ENCODE measurements at regions not wholly inside any gene's neighbourhood (a gene's known extent, or its start where the extent isn't known, plus 50 kb on each side); places are given as distances from the start of the nearest gene placed in this dataset.
A peak's percentile ranks its signal among the peaks of the same experiment; 100 is the strongest.

GRCh38 chr12:15033029-15033428 is 60.2 kb downstream of the PDE6H start:
- intact Hi-C loops (cut with DNase I): no loop called here
- DNase-seq (ENCODE audit: low spot score): no peak

- DNase-seq (ENCODE audit: low spot score): no peak
- intact Hi-C loops (cut with DNase I): no loop called here
These were observed 60.8 kb downstream of the PDE6H start for GRCh38 chr12:15033641-15034040.

GRCh38 chr12:15035185-15035584 is 62.3 kb downstream of the PDE6H start:
- no peak for DNase-seq (ENCODE audit: low spot score)
- intact Hi-C loops (cut with DNase I): no loop called here

DNA sequence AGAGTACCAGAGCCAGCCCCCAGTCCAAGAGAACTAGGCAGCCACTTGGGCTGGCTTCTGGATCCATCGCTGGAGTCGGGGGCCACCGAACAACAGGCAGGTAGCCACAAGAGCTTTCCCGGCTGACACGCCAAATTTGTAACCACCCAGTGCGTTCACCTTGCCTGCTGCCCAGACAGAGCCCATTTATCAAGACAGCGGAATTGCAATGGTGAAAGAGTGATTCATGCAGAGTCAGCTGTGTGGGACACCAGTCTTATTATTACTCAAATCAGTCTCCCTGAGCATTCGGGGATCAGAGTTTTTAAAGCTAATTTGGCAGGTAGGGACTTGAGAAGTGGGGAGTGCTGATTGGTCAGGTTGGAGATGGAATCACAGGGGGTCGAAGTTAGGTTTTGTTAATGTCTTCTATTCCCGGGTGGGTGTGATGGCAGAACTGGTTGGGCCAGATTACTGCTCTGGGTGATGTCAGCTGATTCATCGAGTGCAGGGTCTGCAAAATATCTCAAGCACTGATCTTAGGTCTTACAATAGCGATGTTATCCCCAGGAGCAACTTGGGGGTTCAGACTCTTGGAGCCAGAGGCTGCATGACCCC is 64.3 kb downstream of the PDE6H start:
- DNase-seq (ENCODE audit: low spot score): no peak
- intact Hi-C loops (cut with DNase I): no loop called here

DNA sequence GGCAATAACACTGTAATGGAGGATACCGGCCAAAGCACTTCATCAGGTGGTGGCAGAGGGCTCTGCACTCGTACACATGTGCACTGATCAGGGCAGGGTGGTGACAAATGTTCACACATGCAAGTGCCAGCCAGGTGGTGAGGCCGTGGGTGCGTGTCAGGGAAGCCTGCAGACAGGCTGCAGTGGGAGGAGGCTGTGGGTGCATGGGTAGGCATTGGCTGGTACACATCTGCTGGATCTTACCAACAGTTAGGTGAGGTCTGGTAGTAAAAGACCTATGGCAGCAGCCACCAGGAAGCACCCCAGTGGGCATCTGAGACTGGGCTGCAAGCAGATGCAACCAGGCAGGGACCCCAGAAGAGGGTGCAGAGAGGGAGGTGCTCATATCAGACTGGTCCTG is 65.3 kb downstream of the PDE6H start:
- intact Hi-C loops (cut with DNase I): no loop called here
- DNase-seq (ENCODE audit: low spot score): peak; percentile 73

GRCh38 chr12:15044471-15044870 is 71.6 kb downstream of the PDE6H start:
- intact Hi-C loops (cut with DNase I): no loop called here
- DNase-seq (ENCODE audit: low spot score): no peak

DNA sequence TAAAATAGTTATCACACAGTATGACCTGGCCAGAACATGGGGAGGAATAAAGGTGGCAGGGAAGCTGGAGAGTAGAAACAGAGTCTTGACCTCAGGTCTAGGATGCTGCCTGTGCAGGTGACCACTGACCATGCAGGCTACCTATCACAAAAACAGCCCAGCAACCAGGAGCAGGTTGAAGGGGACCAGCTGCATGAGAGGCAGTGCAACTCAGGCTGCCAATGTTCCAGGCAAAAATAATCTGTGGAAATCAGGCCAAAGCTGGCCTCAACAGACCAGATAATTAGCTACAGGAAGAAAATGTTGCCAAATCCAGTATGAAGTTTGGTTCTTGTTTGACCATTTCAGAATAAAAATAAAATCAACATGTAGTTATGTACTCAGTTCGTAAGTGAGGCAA is 72.6 kb downstream of the PDE6H start:
- no peak for DNase-seq (ENCODE audit: low spot score)
- intact Hi-C loops (cut with DNase I): no loop called here

- DNase-seq (ENCODE audit: low spot score): no peak
- intact Hi-C loops (cut with DNase I): no loop called here
These were observed 74.8 kb downstream of the PDE6H start for GRCh38 chr12:15047611-15048010.

DNA sequence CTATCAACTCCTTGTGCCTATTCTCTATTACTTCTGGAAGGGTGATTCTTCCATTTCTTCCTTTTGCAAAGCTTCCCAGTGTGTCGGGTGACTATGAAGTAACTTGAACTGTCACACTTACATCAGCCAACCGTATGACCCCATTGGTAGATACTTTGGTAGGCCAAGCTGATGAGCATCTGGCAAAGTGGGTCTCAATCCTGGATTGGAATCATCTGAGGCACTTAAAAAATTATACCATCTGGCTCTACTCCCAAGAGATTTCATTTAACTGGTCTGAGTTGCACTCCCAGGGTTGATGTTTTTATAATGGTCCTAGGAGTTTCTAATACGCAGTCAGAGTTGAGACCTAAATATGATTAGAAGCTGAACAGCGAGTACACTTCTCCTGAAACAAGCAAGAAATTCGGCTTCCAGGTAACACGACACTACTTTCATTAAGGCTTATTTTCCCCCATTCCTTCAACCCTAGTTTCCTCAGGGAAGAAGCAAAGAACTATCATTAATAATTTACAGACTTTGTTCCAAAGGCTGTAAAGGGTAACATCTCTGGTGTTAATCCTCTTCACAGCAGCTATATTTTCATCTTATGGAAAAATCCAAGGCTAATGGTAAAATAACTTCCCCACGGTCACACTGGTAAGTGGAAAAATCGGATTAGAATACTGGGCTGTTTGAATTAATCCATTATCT is 76.8 kb downstream of the PDE6H start:
- intact Hi-C loops (cut with DNase I): no loop called here

GRCh38 chr12:15050659-15051058 is 77.8 kb downstream of the PDE6H start:
- intact Hi-C loops (cut with DNase I): no loop called here
- no peak for DNase-seq (ENCODE audit: low spot score)

More for the DNA sequence above, 76.8 kb downstream of the PDE6H start:
- DNase-seq (ENCODE audit: low spot score): no peak

GRCh38 chr12:15052691-15053090 is 79.8 kb downstream of the PDE6H start:
- intact Hi-C loops (cut with DNase I): no loop called here
- no peak for DNase-seq (ENCODE audit: low spot score)

DNA sequence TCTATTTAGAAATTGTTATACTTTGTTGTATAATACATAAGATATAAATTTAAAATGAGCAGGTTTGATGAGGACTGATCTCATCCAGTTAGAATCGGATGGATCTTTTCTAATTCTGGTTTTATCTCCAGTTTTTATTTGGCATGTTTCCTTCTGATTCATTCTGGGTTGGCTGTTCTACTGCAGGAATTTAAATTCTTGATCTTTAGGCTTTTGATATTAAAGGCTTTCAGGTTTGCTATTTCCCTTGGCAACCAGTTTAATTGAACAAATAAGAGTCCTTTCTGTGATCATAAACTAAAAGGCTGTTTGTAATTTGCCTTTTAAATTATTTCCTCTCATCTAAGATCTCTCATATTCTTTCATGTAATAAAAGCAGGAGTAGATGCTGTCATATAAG is 83.4 kb downstream of the PDE6H start:
- intact Hi-C loops (cut with DNase I): no loop called here
- no peak for DNase-seq (ENCODE audit: low spot score)
